PC-9 (cell line): ENCODE measurements at regions not wholly inside any gene's neighbourhood (a gene's known extent, or its start where the extent isn't known, plus 50 kb on each side); places are given as distances from the start of the nearest gene placed in this dataset.

ENCODE experiments used
- BruUV-seq: library from RNA; stranded (reverse); fragments of 400-500 nt; replicated peaks from 2 replicates; lab custom pipeline; 2021; lab: Mats Ljungman, UMichigan
- CTCF ChIA-PET: fragments of 300-600 bp; sonication (Branson Sonifier 250); formaldehyde crosslinking; loops from one replicate; lab custom pipeline; 2022; ENCODE audit warnings: antibody characterized with exemption; lab: Charles Lee
- POLR2A ChIA-PET: fragments of 300-600 bp; sonication (Branson Sonifier 250); formaldehyde crosslinking; loops from one replicate; lab custom pipeline; 2022; ENCODE audit warnings: antibody characterized with exemption; ENCODE audit not compliant: unreplicated experiment; lab: Charles Lee
- DNase-seq, 2 experiments: peaks; one replicate each; pipeline versions ENCODE4 v3.0.0 to v3.0.0-alpha.2; 2015 to 2022; ENCODE audit warnings: mixed read lengths in 1 of 2
- H2AFZ ChIP-seq: fragments of 200-600 bp; sonication (generic); 2 replicates; pipeline ENCODE4 v1.8.1; 2017; ENCODE audit warnings: antibody characterized with exemption
- H3F3A ChIP-seq: fragments of 200-600 bp; sonication (generic); 2 replicates; pipeline ENCODE4 v1.8.1; 2017; ENCODE audit warnings: antibody characterized with exemption, mild to moderate bottlenecking, low read depth; ENCODE audit not compliant: insufficient read depth
- H3K27ac ChIP-seq: fragments of 200-600 bp; sonication (generic); 2 replicates; pipeline ENCODE4 v1.6.1; 2016; ENCODE audit warnings: mixed run types
- H3K27me3 ChIP-seq: fragments of 200-600 bp; sonication (generic); 2 replicates; pipeline ENCODE4 v1.6.1; 2016; ENCODE audit warnings: low read depth, mixed run types; ENCODE audit not compliant: insufficient read depth
- H3K36me3 ChIP-seq: fragments of 200-600 bp; sonication (generic); 2 replicates; pipeline ENCODE4 v1.6.1; 2016; ENCODE audit warnings: low read depth, mixed run types
- H3K4me1 ChIP-seq: fragments of 200-600 bp; sonication (generic); replicated peaks from 2 replicates; pipeline ENCODE4 v1.6.1; 2016; ENCODE audit warnings: mixed run types; ENCODE audit not compliant: insufficient read depth
- H3K4me2 ChIP-seq: fragments of 200-600 bp; sonication (generic); 2 replicates; pipeline ENCODE4 v1.6.1; 2017; ENCODE audit warnings: mixed run types
- H3K4me3 ChIP-seq: fragments of 200-600 bp; sonication (generic); 2 replicates; pipeline ENCODE4 v1.6.1; 2016; ENCODE audit warnings: mixed run types
- H3K79me2 ChIP-seq: fragments of 200-600 bp; sonication (generic); 2 replicates; pipeline ENCODE4 v1.6.1; 2017; ENCODE audit warnings: low read depth, mixed run types
- H3K9me2 ChIP-seq: fragments of 200-600 bp; sonication (generic); 2 replicates; pipeline ENCODE4 v1.8.1; 2017; ENCODE audit warnings: mild to moderate bottlenecking; ENCODE audit not compliant: insufficient read depth
- H3K9me3 ChIP-seq: fragments of 200-600 bp; sonication (generic); 2 replicates; pipeline ENCODE4 v1.8.1; 2016; ENCODE audit warnings: low read depth; ENCODE audit not compliant: insufficient read depth
- H4K20me1 ChIP-seq: fragments of 200-600 bp; sonication (generic); 2 replicates; pipeline ENCODE4 v1.8.1; 2017; ENCODE audit not compliant: insufficient read depth
- CTCF ChIP-seq: fragments of 200-600 bp; sonication (generic); conservative IDR thresholded peaks from 2 replicates; pipeline ENCODE4 v1.6.1; 2017; ENCODE audit warnings: mixed run types, antibody characterized with exemption, mild to moderate bottlenecking, moderate library complexity
- EZH2 ChIP-seq: fragments of 200-600 bp; sonication (generic); IDR thresholded peaks from 2 replicates; pipeline ENCODE4 v1.8.0; 2017; ENCODE audit warnings: antibody characterized with exemption, low read depth
- intact Hi-C: fragments of 100-400 bp; cut with micrococcal nuclease; formaldehyde crosslinking; loops from one replicate; pipeline ENCODE4 v1.10.0; 2022; ENCODE audit not compliant: unreplicated experiment

GRCh38 chr5:75891020-75891419, 173.8 kb upstream of the POC5 start:
- Histone ChIP-seq H3K36me3 (no peaks in the 10 kb centered on the region), H4K20me1 (no peaks in the 10 kb centered on the region), H3K27ac (no peak overlapping the region), H3K9me3 (no peaks in the 10 kb centered on the region), H3F3A (no peaks in the 10 kb centered on the region), H2AFZ (no peak overlapping the region), H3K9me2 (no peaks in the 10 kb centered on the region), H3K4me2 (no peak overlapping the region), H3K27me3 (no peaks in the 10 kb centered on the region), H3K4me3 (no peak overlapping the region), H3K79me2 (no peaks in the 10 kb centered on the region), H3K4me1 (no peaks in the 10 kb centered on the region)
- ChIA-PET CTCF (no interaction called here), POLR2A (no interaction called here)
- no peak for TF ChIP-seq EZH2
- TF ChIP-seq CTCF, result no peak
- no TSS peak for BruUV-seq
- no peak for DNase-seq
- intact Hi-C loops, result no loop called here

- H3K4me3 ChIP-seq, result no peak overlapping the region
- H3K27ac ChIP-seq, result no peak overlapping the region
- no peaks in the 10 kb centered on the region for H4K20me1 ChIP-seq
- no peaks in the 10 kb centered on the region for H3K79me2 ChIP-seq
- H3K4me1 ChIP-seq, result no peaks in the 10 kb centered on the region
- ChIA-PET POLR2A (no interaction called here), CTCF (no interaction called here)
- intact Hi-C loops, result no loop called here
- no TSS peak for BruUV-seq
- H3K27me3 ChIP-seq, result no peaks in the 10 kb centered on the region
- H3K9me2 ChIP-seq, result no peaks in the 10 kb centered on the region
- no peak for DNase-seq
- H3K36me3 ChIP-seq, result no peaks in the 10 kb centered on the region
- H3F3A ChIP-seq, result no peaks in the 10 kb centered on the region
- H3K4me2 ChIP-seq, result no peak overlapping the region
- TF ChIP-seq CTCF, result no peak
- H2AFZ ChIP-seq, result no peak overlapping the region
- H3K9me3 ChIP-seq, result no peaks in the 10 kb centered on the region
These were observed 173.3 kb upstream of the POC5 start for GRCh38 chr5:75890546-75890945.

- TF ChIP-seq CTCF (no peak), EZH2 (no peak)
- POLR2A ChIA-PET, result no interaction called here
- no peaks in the 10 kb centered on the region for H3F3A ChIP-seq
- H3K36me3 ChIP-seq, result no peaks in the 10 kb centered on the region
- no peaks in the 10 kb centered on the region for H3K9me3 ChIP-seq
- H4K20me1 ChIP-seq, result no peaks in the 10 kb centered on the region
- H3K9me2 ChIP-seq, result no peaks in the 10 kb centered on the region
- no peaks in the 10 kb centered on the region for H3K4me1 ChIP-seq
- H3K79me2 ChIP-seq, result no peaks in the 10 kb centered on the region
- CTCF ChIA-PET, result no interaction called here
- H2AFZ ChIP-seq, result no peak overlapping the region
- H3K4me2 ChIP-seq, result no peak overlapping the region
- no peaks in the 10 kb centered on the region for H3K27me3 ChIP-seq
- DNase-seq, result no peak
- intact Hi-C loops, result no loop called here
- no peak overlapping the region for H3K4me3 ChIP-seq
- BruUV-seq, result no TSS peak
- H3K27ac ChIP-seq, result no peak overlapping the region
These were observed 169.5 kb upstream of the POC5 start for GRCh38 chr5:75886706-75887105.
